Testis (tissue), 2 donors: ENCODE measurements at regions not wholly inside any gene's neighbourhood (a gene's known extent, or its start where the extent isn't known, plus 50 kb on each side); places are given as distances from the start of the nearest gene placed in this dataset.

Source experiments
- DNase-seq: peaks from one replicate; pipeline ENCODE4 v3.0.0-alpha.2; 2019
- H3K27ac ChIP-seq, 2 donors: fragments of 200-600 bp; sonication (generic); one replicate each; pipeline ENCODE4 v1.5.1; 2019
- H3K27me3 ChIP-seq: fragments of 200-600 bp; sonication (generic); one replicate; pipeline ENCODE4 v1.5.1; 2019
- H3K36me3 ChIP-seq: fragments of 200-600 bp; sonication (generic); one replicate; pipeline ENCODE4 v1.5.1; 2017; ENCODE audit warnings: low read depth; ENCODE audit errors: missing control alignments
- H3K4me1 ChIP-seq: fragments of 200-600 bp; sonication (generic); one replicate; pipeline ENCODE4 v1.5.1; 2019
- H3K4me3 ChIP-seq, 2 donors: fragments of 200-600 bp; sonication (generic); one replicate each; pipeline ENCODE4 v1.5.1; 2017 to 2019
- H3K9me3 ChIP-seq: fragments of 200-600 bp; sonication (generic); one replicate; pipeline ENCODE4 v1.5.1; 2017
- CTCF ChIP-seq, 3 experiments: fragments of 450-650 bp in 2 of 3; fragments of 200-600 bp in 1 of 3; sonication (generic) in 1 of 3; IDR thresholded peaks; one replicate each; pipeline ENCODE4 v1.5.1; 2016 to 2019; ENCODE audit warnings: antibody characterized with exemption in 3 of 3, mild to moderate bottlenecking in 2 of 3, moderate library complexity in 1 of 3
- POLR2A ChIP-seq: fragments of 450-650 bp; IDR thresholded peaks from one replicate; pipeline ENCODE4 v1.6.1; 2017; ENCODE audit warnings: antibody characterized with exemption, mild to moderate bottlenecking, moderate library complexity
- WGBS, 2 donors: methylation state at CpG; one replicate each; pipeline ENCODE4 v1.1.5; 2018; 5-methylcytosine and 5-hydroxymethylcytosine counted together
- intact Hi-C: fragments of 100-400 bp; cut with DNase I; formaldehyde crosslinking; loops from one replicate; pipeline ENCODE4 v1.15.1; 2023; ENCODE audit warnings: low total_unique reads

GRCh38 chr3:8286086-8286485 is 215.5 kb upstream of the LMCD1 start:
- 75 to 86% methylated on average over 5 of the region's 5 CpGs for WGBS, 2 donors
- H3K27ac ChIP-seq: no peak overlapping the region
- no peaks in the 10 kb centered on the region for H3K27me3 ChIP-seq
- no peaks in the 10 kb centered on the region for H3K9me3 ChIP-seq
- intact Hi-C loops: no loop called here
- no peak overlapping the region for H3K4me3 ChIP-seq
- TF ChIP-seq CTCF (IDR thresholded peaks at IDR 0.05) (no peak), POLR2A (no peak)
- H3K36me3 ChIP-seq: no peaks in the 10 kb centered on the region
- H3K4me1 ChIP-seq: no peaks in the 10 kb centered on the region
- DNase-seq: no peak

- H3K36me3 ChIP-seq: no peaks in the 10 kb centered on the region
- H3K27me3 ChIP-seq: no peaks in the 10 kb centered on the region
- intact Hi-C loops: no loop called here
- no peaks in the 10 kb centered on the region for H3K9me3 ChIP-seq
- H3K4me3 ChIP-seq: no peak overlapping the region
- DNase-seq: no peak
- H3K27ac ChIP-seq: no peak overlapping the region
- no peaks in the 10 kb centered on the region for H3K4me1 ChIP-seq
- TF ChIP-seq CTCF (IDR thresholded peaks at IDR 0.05): no peak
- TF ChIP-seq POLR2A: no peak
These were observed 214.9 kb upstream of the LMCD1 start for GRCh38 chr3:8286749-8287148.

GRCh38 chr3:8290611-8291010 is 211.0 kb upstream of the LMCD1 start:
- intact Hi-C loops: no loop called here
- Histone ChIP-seq H3K36me3 (no peaks in the 10 kb centered on the region), H3K27ac (no peak overlapping the region), H3K27me3 (no peaks in the 10 kb centered on the region), H3K9me3 (no peaks in the 10 kb centered on the region), H3K4me3 (no peak overlapping the region), H3K4me1 (no peaks in the 10 kb centered on the region)
- TF ChIP-seq POLR2A (no peak), CTCF (IDR thresholded peaks at IDR 0.05) (no peak)
- no peak for DNase-seq
- 92 to 94% methylated on average over 2 of the region's 2 CpGs for WGBS, 2 donors

GRCh38 chr3:8296461-8296860 is 205.2 kb upstream of the LMCD1 start:
- intact Hi-C loops: no loop called here
- Histone ChIP-seq H3K9me3 (no peaks in the 10 kb centered on the region), H3K27me3 (no peaks in the 10 kb centered on the region), H3K27ac (no peak overlapping the region), H3K4me3 (no peak overlapping the region), H3K36me3 (no peaks in the 10 kb centered on the region), H3K4me1 (no peaks in the 10 kb centered on the region)
- TF ChIP-seq POLR2A: no peak
- WGBS, 2 donors: 82 to 88% methylated on average over 2 of the region's 2 CpGs
- no peak for DNase-seq

GRCh38 chr3:8298021-8298954 is 203.3 kb upstream of the LMCD1 start:
- intact Hi-C loops: no loop called here
- Histone ChIP-seq H3K4me3 (no peak overlapping the region), H3K36me3 (no peaks in the 10 kb centered on the region), H3K9me3 (no peaks in the 10 kb centered on the region), H3K27me3 (no peaks in the 10 kb centered on the region), H3K4me1 (no peaks in the 10 kb centered on the region), H3K27ac (no peak overlapping the region)
- 77 to 83% methylated on average over 9 of the region's 9 CpGs for WGBS, 2 donors
- no peak for TF ChIP-seq CTCF (IDR thresholded peaks at IDR 0.05)
- TF ChIP-seq POLR2A: no peak
- no peak for DNase-seq
